ENCODE measurements at regions not wholly inside any gene's neighbourhood (a gene's known extent, or its start where the extent isn't known, plus 50 kb on each side); places are given as distances from the start of the nearest gene placed in this dataset.

DNA sequence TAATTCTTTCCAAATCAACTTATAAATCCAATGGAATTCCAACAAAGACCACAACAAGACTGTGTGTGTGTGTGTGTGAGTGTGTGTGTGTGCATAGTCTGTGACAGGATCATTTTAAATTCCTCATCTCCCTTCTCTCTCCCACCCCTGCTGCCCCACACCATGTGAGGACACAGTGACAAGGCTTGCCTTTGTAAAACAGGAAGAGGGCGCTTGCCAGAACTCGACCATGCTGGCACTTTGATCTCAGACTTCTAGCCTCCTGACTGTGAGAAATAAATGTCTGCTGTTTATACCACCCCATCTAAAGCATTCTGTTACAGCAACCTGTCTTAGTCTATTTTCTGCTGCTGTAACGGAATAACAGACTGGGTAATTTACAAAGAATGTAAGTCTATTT lies 99.1 kb downstream of the NSMCE3 start:
- no peak for TF ChIP-seq POLR2A (IDR thresholded peaks at IDR 0.05; ENCODE audit: low read length)
- no peak for TF ChIP-seq CTCF (IDR thresholded peaks at IDR 0.05)
- no peak for TF ChIP-seq CBX2 (IDR thresholded peaks at IDR 0.05; ENCODE audit: borderline replicate concordance, low read depth)
- no peak for TF ChIP-seq KDM5A (IDR thresholded peaks at IDR 0.05)
- TF ChIP-seq CBX8 (IDR thresholded peaks at IDR 0.05): no peak
- TF ChIP-seq, protein P1, sequence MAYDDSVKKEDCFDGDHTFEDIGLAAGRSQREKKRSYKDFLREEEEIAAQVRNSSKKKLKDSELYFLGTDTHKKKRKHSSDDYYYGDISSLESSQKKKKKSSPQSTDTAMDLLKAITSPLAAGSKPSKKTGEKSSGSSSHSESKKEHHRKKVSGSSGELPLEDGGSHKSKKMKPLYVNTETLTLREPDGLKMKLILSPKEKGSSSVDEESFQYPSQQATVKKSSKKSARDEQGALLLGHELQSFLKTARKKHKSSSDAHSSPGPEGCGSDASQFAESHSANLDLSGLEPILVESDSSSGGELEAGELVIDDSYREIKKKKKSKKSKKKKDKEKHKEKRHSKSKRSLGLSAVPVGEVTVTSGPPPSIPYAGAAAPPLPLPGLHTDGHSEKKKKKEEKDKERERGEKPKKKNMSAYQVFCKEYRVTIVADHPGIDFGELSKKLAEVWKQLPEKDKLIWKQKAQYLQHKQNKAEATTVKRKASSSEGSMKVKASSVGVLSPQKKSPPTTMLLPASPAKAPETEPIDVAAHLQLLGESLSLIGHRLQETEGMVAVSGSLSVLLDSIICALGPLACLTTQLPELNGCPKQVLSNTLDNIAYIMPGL (CRISPR knock-in tag; IDR thresholded peaks at IDR 0.05; ENCODE audit: borderline replicate concordance): no peak
- no peak for TF ChIP-seq NR3C1 (IDR thresholded peaks at IDR 0.05)
- TF ChIP-seq NFE2L2 (conservative IDR thresholded peaks at IDR 0.05; ENCODE audit: low read length): no peak
- TF ChIP-seq RFX5 (IDR thresholded peaks at IDR 0.05): no peak
- TF ChIP-seq MAX (IDR thresholded peaks at IDR 0.05): no peak
- TF ChIP-seq MAZ (IDR thresholded peaks at IDR 0.05; ENCODE audit: borderline replicate concordance, low read depth, low read length): no peak

Data from A549 (cell line).